GM19238 (cell line): ENCODE measurements at regions not wholly inside any gene's neighbourhood (a gene's known extent, or its start where the extent isn't known, plus 50 kb on each side); places are given as distances from the start of the nearest gene placed in this dataset.

ENCODE experiments used
- DNase-seq: peaks from one replicate; pipeline ENCODE4 v3.0.0; 2011; ENCODE audit warnings: low spot score; ENCODE audit not compliant: insufficient read length

- no peak for DNase-seq
Measured at GRCh38 chr16:87061243-87061920, 255.8 kb downstream of the C16orf95 start.

DNA sequence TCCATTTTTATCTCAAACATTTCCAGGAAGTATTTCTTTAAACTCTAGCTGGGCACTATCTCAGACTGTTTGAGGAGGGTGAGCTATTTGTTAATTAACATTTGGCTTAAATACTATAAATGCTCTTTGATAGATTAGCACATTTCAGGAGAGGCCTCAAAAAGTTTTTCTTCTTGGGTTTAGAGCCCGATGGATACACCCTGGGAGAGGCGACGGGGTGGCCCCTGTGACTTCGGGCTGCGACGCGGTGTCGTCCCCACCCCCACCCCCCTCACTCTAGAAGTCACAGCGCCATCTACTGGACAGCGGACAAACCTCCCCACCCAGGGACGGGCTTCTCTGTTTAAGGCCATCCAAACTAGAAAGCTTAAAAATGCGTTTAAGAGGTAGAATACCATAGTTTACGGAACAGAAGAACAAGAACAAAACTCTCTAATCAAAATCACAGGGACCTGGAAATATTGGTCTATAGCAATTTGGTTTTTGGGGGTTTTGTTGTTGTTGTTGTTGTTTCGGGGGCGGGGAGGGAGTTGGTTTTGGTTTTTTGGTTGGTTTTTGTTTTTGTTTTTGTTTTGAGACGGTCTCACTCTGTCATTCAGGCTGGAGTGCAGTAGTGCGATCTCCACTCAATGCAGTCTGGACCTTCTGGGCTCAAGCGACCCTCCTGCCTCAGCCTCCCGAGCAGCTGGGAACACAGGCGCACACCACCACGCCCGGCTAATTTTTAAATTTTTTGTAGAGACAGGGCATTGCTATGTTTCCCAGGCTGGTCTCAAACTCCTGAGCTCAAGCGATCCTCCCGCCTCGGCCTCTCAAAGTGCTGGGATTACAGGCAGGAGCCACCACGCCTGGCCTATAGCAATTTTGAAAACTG, 254.4 kb downstream of the C16orf95 start:
- peak; percentile 73 for DNase-seq

- DNase-seq: no peak
Measured at GRCh38 chr16:87063543-87063942, 253.6 kb downstream of the C16orf95 start.

DNA sequence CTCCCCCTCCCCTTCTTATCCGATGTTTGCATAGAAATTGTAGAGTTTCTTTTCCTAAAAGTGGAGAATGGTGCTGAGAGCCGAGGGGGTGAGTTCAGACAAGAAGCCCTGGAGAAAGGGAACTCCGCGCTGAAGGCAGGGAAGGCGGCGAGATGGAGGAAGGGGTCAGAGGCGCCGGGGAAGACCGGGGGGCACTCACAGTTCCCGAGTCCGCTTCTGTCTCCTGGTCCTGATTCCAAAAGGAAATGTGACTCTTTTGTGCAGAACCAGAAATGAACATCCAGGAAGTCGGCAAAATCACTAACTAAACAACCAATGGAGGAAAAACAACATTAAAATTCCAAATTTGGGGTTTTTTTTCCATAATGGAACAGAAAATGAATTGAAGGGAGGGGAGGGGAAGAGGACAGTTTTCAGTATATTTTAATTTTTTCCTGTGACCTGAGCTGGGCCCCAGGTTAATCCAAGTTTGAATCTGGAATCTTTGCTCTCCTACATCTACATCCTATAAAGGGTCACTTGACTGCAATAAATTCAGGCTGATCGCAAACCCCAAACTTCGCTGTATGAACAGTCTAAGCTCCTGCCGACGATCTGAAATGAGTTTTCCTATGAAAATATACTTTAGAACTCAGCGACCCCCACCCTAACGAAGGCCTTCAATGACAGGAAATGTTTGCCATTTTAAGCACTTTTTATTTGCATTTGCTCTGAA, 252.3 kb downstream of the C16orf95 start:
- no peak for DNase-seq

- no peak for DNase-seq
Measured at GRCh38 chr16:87065446-87066132, 251.6 kb downstream of the C16orf95 start.

DNA sequence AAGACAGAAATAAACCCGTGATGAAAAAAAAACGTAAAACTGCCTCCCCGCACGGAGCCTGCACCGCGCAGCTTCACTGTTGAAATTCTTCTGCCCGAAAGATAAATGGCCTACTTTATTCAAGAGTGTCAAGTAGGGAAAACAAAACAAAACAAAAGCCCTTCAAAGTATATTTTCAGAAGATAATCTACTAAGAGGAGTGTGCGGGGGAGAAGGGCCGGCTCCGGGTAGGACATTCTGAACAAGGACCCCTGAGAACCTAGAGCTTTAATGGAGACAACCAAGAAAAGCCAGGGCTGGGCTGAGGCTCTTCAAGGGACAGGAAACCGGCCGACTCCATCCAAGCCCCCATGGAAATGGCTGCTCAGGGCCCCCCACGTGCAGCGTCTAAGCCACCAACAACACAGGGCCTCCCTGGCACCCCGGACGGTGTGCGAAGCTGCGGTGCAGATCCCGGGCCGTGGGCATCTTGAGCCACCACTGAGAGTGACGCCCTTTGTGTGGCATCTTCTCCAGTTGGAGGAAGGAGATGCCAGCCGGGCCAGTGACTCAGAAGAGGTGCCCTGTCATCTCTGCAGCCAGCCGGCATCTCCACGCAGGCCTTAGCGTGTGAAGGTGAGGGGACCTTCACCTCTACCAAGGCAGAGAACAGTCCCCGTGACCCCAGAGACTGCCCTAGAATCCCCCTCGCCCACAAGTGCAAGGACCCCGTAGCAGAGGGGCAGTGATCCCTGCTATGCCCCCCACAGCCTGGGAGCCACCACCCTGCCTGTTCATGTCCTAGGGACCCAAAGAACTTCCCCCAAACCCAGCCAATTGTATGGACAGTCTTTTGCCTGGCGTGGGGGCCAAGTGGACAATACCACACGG, 250.8 kb downstream of the C16orf95 start:
- DNase-seq: no peak

DNA sequence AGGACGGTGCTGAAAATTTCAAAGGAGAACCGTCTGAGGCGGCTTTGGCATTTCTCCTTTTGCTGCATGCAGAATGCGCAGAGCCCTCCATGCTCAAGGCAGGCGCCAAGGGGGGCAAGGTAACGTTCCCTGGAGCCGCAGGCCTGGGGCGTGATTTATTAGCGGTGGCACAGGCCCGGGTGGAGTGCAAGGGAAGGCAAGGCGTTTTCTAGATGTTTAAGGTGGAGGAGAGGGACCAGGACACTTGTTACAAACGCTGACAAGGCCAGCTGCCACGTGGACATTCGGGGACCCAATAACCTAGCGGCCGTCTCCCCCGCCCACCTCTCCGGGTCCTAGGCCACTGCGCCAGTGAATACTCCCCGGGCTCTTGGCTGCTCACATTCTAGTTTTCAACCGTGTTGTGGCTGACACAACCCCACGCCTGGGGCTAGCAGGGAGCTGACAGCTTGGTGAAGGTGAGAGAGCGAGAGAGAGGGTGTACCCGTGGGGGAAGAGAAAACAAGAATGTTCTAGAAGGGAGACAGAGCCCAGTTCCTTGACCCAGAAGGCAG, 250.1 kb downstream of the C16orf95 start:
- DNase-seq: no peak

DNA sequence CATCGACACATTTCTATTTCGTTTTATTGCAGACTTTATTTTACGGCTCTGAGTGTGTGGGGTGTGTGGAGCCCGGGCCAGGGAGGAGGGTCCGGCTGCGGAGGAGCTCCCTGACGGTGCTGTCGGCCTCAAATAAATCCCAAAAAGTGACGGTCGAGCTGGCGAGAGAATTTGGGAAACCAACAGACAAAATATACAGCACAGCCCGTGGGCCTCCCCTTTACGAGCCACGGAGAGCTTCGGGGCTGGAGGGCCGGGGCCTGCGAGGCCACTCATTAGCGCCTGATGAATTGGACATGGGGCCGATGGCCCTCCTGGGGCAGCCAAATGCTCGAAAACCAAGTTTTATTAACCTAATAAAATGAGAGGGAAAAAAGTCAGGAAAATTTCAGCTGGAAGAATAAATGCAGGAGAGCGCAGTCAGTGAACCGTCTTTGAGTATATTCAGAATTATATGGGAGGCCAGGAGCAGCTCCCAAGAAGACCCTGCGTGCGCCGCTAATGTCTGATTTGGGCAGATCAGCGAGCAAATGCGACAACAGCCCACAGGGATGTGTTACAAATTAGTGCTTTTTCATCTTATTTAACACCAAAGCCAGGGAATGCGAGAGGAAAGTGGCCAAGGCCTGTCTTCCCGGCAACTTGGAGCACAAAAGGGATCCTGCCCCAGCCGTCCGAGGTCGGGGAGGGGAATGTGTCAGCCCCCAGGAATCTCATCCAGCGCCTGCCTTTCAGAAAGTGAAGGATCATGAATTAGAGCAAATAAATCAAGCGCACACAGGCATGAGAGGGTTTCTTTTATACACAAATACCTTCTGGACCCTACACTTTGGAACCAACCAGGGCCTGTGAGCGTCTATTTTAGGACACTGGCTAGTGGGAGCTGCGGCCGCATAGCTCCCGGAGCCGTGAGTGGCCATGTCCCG, 249.1 kb downstream of the C16orf95 start:
- no peak for DNase-seq

DNA sequence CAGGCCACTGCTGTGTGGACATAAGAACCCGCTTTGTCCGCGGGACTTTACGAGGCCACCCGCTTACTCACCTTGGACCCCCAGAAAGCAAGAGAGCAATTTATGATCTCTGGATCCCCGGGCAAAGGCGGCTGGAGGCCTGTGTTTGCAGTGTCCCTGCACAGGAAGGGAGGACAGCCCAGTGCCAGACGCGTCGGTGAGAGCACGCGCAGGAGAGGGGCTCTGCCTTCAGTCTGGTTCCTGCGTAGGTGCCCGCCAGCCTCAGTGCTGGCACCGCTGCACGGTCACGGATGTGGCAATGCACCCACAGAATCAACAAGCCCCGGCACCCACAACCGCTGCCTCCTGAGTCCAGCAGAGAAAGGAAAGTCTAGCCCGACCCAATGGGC, 248.4 kb downstream of the C16orf95 start:
- DNase-seq: no peak

- DNase-seq: no peak
Measured at GRCh38 chr16:87070657-87071056, 246.5 kb downstream of the C16orf95 start.

DNA sequence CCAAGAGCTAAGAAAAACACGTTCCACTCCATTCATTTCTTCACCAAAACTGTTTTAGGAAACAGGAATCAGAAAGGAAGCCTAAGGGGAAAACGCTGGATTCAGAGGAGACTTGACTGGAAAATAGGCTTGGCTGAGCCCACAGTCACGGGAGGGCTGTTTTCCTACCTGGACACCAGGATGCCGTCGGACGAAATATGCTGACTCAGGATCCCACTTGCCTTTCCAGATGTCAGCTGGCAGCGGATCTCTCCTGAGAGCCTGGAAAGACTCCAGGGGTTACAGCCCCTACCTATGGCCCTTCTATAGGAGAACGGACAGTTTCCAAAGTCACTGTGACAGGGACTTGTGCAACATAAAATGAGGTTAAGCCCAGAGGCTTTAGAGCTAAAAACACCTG, 245.1 kb downstream of the C16orf95 start:
- DNase-seq: no peak

DNA sequence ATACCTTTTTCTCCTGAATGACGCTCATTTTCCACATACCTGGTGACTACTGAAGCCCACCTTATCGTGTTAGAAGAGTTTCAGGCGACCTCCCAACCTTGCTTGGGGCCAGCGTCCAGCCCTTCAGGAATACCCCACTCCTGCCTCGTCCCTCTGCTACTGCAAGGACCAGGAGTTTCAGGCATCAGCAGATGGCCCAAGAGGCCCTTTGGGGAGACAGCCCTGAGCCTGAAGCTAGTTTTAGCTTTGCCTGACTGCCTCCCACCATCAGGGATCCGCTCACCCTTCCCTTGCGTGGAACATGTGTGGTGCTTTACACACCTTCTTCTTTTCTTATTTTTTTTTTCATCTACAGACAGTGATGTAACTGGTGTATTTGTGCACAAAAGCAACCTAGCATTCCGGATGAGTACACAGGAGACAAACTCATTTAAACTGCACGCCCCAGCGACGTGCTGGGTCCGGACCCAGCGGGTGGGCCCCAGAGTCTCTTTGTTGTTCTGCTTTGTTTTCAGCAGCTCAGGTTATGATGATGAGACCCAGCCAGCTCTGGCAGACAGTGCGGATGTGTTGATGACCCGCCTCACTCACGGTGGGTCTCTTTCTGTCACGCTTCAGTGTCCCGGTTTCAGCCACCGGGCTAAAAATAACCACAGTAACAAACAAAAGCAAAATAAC, 242.4 kb downstream of the C16orf95 start:
- DNase-seq: no peak

DNA sequence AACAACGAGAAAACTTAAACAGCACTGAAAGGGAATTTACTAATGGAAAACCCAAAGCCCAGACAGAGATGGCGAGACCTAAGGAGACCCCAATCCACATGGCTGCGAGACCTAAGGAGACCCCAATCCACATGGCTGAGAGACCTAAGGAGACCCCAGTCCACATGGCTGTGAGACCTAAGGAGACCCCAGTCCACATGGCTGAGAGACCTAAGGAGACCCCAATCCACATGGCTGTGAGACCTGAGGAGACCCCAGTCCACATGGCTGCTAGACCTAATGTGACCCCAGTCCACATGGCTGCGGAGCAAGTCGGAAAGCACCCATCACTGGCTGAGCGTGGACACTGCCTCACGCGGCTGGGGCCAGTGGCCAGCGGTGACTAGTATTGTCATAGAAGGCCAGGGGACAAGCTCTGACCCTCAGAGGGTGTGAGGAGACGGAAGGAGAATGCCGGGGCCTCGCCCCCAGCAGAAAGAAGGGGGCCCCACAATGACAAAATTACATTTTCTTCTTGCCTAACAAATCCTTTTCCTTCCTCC, 241.8 kb downstream of the C16orf95 start:
- DNase-seq: no peak

GRCh38 chr16:87076331-87076949, 240.8 kb downstream of the C16orf95 start:
- DNase-seq: no peak

- DNase-seq: no peak
Measured at GRCh38 chr16:87076950-87077749, 240.0 kb downstream of the C16orf95 start.

DNA sequence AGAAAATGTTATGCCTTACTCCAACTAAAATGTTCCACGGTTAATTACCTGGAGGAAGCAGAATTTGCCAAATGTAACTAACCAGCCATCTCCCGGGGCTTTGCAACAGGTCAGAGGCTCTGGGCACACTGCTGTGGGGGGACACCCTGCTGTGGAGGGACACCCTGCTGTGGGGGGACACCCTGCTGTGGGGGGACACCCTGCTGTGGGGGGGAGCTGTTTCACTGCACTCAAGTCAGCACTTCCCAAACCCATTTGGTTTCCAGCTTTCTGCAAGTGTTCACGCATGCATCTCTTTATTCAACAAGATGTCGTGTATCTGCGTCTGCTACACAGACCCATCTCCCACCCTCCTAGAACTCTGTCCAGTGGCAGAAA, 239.5 kb downstream of the C16orf95 start:
- no peak for DNase-seq

GRCh38 chr16:87080571-87081167, 236.5 kb downstream of the C16orf95 start:
- no peak for DNase-seq
